GM12891 (cell line): ENCODE measurements at regions not wholly inside any gene's neighbourhood (a gene's known extent, or its start where the extent isn't known, plus 50 kb on each side); places are given as distances from the start of the nearest gene placed in this dataset.

Experiments
- PAX5 ChIP-seq: IDR thresholded peaks from 2 replicates; pipeline ENCODE4 v1.6.1; 2011; ENCODE audit warnings: low read length, moderate library complexity, mild to moderate bottlenecking; ENCODE audit not compliant: insufficient read depth, severe bottlenecking
- POLR2A ChIP-seq: IDR thresholded peaks from 2 replicates; pipeline ENCODE4 v1.6.1; 2011; ENCODE audit warnings: low read depth, low read length, control low read depth
- POLR2AphosphoS5 ChIP-seq: IDR thresholded peaks from 2 replicates; pipeline ENCODE4 v1.6.1; 2011; ENCODE audit warnings: low read depth, low read length, control low read depth
- SPI1 ChIP-seq: IDR thresholded peaks from 2 replicates; pipeline ENCODE4 v1.6.1; 2011; ENCODE audit warnings: low read depth, low read length, control low read depth
- TAF1 ChIP-seq: IDR thresholded peaks from 2 replicates; pipeline ENCODE4 v1.6.1; 2011; ENCODE audit warnings: low read depth, low read length, control low read depth

- TF ChIP-seq POLR2AphosphoS5 (no peak), SPI1 (no peak), POLR2A (no peak), TAF1 (no peak), PAX5 (no peak)
Observed at GRCh38 chr2:118442996-118443553, 354.8 kb downstream of the INSIG2 start.
